ENCODE measurements at regions not wholly inside any gene's neighbourhood (a gene's known extent, or its start where the extent isn't known, plus 50 kb on each side); places are given as distances from the start of the nearest gene placed in this dataset.
"Not testable (repeated sequence)": the region's sequence is repeated elsewhere in the genome, so short reads cannot be mapped to it uniquely, and the experiment has no call there.

DNA sequence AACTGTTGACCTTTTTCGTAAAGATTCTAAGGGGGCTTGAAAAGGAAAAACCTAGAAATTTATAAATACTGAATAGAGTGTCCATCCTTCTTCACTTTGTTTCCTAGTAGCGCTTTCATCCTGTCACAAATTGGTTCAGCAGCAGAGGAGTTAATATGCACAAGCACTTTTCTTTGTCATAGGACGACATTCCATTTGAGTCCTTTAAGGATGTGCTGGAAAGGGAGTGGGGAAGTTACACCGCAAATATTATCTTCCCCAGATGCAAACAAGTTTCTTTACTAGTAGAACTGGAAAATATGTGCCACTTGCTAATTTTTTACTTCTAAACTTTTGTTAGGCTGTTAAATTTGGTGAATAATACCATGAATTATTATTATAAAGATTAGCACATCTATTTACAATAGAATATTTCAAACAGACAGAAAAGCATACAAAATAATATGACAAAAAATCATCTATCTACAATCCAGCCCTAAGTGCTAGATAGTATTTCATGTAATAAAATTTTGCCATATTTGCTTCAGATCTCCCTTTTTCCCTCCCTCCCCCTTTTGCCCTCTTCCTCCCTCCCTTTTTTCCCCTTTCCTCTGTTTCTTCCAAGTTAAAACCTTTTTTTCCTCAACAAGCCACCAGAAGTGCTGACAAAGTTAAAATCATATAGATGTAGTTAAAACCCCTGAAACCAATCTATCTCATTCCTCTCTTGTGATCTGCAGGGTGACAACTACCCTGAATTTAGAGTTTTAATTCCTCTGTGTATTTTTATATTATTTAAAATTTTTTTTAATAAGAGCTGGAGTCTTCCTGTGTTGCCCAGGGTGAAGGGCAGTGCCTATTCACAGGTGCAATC lies 50.5 kb upstream of the MAP4K3 start:
- no peak for DNase-seq

DNA sequence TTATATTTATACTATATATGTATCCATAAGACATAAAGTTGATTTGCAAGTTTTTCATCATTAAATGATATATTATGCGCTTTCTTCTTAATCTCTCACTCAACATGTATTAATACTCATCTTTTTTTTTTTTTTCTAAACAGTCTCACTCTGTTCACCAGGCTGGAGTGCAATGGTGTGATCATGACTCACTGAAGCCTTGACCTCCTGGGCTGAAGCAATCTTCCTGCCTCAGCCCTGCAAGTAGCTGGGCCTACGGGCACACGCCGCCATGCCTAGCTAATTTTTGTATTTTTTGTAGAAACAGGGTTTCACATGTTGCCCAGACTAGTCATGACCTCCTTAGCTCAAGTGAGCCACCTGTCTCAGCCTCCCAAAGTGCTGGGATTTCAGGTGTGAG lies 51.4 kb upstream of the MAP4K3 start:
- DNase-seq = peak; percentile 85

DNA sequence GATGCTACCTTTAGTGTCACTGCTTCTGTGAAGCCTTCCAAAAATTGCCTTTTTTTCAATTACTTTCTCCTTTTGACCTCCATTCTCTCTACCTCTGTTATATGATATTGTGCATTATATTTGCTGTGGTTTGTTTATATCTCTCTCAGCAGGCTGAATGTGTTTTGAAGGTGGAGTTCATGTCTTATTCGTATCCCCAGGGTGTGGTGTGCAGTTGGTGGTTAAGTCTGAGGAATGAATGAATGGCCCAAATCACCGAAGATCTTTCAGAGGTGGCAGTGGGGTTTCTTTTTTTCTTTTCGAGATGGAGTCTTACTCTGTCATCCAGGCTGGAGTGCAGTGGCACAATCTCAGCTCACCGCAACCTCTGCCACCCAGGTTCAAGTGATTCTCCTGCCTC lies 53.5 kb upstream of the MAP4K3 start:
- no peak for DNase-seq

DNA sequence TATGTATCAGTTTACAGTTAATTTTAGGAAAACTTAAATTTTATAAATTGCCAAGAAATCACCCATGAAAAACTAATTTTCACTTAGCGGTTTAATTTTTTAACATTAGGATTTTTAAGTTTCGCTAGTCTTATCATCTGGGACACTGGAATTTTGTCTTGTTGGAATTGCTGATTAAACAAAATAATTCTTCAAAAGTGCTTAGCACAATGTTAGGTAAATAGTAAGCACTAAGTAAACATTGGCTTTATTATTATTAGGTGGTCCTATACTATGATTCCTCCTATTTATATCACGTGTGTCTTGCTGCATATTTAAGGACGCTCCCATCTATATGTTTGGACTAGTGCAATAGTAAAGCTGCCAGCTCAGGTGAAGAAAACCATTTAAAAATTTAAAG lies 54.6 kb upstream of the MAP4K3 start:
- DNase-seq = no peak

DNA sequence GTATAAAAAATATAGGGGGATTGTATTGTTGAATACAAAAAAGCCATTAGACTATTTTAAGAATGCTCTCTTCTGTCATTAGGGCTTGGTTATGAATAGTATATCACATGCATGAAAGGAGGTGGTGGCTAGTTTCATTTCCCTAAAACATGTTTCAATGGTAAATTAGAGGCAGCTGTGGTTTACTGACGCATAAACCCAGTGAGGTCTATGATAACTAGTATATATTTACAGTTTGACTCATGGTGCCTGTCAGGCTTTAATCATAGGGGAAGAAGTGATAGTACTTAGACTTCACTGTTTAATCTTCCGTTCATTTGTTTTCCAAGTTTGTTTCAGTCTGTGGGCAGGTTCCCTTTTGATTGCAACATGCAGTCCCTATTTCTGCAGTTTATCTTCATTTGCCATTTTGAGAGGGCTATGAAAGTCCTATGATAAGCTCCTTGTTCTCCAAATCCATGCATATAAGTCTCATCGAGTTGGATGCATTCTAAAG lies 55.1 kb upstream of the MAP4K3 start:
- DNase-seq = peak; percentile 100

DNA sequence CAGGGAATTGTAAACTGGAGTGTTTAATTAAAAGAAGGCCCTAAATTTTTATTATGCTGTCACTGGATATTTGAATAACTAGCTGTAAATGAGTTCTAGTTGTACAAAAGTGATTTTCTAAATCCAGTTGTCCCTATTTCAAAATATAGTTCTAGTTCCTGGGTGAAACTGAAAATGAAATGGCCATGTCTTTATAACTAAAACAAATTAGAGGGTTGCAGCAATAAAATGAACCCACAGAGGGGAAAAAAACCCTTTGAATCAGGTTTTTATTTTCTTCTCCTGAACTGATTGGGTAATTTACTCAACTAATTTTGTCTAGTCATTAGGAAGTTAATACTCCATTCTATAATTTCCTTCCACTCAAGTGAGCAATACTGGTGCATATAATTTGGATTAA lies 55.6 kb upstream of the MAP4K3 start:
- peak; percentile 64 for DNase-seq

DNA sequence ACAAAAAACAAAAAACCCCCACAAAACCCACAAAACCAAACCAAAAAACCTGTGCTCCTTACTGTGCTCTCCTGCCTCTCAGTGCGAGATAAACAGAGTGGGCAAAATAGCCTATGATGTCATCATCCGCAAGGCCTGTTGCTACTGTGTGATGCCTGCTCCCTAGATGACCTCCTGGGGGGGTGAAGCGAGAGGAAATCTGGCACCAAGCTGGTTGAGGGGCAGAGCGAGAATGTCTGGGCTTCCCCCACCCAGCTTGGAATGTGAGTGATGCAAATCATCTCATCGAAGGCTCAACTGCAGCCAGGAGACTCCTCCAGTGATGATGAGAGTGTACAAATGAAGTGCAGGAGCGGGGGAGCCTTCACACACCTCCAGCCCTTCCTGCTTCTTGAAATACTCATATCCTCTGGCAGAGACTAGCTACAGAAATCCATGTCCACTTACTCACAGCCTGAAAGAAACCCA lies 57.7 kb upstream of the MAP4K3 start:
- no peak for DNase-seq

DNA sequence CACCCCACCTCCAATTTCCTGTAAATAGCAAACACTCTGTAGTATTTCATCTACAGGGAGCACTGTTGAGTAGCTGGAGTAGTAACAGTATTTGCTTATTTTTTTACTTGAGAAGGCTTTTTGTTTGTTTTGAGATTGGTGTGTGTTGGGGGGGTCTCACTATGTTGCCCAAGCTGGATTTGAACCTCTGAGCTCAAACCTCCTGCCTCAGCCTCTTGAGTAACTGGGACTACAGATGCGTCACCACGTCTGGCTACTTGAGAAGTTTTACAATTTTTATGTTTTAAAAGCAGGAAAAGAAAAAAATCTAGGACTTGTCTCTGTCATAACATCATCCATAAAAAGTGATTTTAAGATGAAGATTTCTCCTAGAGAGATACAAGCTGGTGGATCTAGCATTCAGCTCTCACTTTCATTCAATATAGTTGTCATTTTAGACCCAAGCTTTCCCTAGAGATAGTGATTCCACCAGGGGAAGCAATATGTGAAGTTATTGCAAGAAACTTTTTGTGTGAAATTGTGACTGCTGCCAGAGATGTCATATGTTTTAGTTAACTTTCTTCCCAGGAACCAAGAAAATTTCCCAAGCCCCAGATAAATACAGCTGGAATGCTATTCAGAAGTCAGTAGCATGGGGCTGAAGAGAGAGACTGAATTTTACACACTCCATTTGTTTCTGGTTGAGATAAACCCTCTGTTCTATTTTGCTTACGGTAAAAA lies 60.2 kb upstream of the MAP4K3 start:
- DNase-seq = no peak

DNA sequence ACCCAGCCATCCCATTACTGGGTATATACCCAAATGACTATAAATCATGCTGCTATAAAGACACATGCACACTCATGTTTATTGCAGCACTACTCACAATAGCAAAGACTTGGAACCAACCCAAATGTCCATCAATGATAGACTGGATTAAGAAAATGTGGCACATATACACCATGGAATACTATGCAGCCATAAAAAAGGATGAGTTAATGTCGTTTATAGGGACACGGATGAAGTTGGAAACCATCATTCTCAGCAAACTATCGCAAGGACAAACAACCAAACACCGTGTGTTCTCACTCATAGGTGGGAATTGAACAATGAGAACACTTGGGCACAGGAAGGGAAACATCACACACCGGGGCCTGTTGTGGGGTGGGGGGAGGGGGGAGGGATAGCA lies 61.1 kb upstream of the MAP4K3 start:
- not testable (repeated sequence) for DNase-seq

DNA sequence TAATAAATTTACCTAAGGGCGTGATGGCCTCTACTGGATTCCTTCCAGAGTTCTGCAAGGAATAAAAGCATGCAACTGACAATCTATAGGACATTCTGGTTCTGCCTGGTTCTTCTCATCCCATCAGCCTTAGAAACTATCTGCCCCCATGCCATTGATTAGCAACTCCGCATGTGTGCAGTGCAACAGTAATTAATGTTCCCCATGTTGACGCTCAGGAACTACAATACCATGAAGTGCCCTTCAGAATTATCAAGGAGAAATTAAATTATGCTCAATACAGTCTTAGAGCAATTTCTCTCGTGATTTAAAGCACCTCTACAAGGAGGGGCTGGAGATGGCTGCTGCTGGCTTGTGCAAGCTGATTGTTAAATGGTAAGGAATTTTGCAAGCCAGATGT lies 61.7 kb upstream of the MAP4K3 start:
- DNase-seq = no peak

DNA sequence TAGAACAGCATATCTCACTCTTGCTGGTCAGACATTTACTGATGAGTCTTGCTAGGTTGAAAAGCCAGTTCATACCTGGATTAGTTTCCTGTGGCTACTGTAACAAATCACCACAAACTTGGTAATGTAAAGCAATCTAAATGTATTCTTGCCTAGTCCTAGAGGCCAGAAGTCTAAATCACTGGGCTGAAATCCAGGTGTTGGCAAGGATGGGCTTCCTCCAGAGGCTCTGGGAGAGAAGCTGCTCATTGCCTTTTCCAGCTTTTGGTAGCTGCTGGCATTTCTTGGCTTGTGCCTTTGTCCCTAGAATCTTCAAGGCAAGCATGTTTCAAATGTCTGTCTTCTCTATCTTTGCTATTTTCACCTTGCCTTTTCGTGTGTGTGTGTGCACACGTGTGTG lies 62.3 kb upstream of the MAP4K3 start:
- no peak for DNase-seq

DNA sequence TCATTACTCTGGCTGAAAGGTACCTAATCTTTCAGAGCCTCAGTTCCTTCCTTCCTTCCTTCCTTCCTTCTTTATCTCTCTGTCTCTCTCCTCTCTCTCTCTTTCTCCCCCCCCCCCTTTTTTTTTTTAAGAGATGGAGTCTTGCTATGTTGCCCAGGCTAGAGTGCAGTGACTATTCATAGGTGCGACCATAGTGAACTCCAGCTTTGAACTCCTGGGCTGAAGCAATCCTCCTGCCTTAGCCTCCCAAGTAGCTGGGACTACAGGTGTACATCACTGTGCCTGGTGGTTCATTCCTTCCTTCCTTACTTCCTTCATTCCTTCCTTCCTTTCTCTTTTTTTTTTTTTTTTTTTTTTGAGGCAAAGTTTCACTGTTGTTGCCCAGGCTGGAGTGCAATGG lies 64.3 kb upstream of the MAP4K3 start:
- DNase-seq = no peak

DNA sequence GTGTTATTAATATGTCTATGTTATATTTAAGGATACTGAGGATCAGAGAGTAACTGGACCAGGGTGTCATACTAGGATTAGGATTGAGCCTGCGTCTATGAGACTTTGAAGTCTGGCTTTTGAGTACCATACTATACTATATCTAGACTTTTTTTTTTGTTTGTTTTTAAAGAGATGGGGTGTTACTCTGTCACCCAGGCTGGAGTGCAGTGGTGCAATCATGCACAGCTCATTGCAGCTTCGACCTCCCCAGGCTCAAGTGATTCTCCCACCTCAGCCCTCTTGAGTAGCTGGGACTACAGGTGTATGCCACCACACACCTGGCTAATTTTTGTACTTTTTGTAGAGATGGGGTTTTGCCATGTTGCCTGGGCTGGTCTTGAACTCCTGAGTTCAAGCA lies 66.2 kb upstream of the MAP4K3 start:
- no peak for DNase-seq

DNA sequence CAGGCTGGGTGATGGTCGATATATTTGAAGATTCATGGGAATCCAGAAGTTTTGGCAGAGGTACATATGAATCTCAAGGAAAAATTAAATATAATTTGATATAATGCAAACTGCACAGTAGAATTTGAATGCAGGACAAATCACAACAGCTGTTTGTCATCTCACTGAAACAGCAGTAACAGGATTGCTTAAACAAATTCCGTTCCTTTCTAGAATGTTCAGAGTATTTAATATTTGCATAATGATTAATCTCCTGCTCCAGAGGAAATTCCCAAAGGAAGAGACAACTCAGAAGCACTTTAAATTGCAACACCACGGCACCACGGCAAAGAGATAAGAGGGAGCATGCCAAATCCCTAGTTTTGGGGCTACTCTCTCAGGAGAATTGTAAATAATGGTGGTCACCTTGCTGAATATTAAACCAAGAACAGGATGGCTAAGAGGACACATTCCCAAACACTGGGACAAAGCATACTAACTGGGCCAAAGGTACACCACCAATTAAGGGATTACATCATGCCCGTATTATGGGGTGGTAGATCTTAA lies 67.8 kb upstream of the MAP4K3 start:
- DNase-seq = no peak

DNA sequence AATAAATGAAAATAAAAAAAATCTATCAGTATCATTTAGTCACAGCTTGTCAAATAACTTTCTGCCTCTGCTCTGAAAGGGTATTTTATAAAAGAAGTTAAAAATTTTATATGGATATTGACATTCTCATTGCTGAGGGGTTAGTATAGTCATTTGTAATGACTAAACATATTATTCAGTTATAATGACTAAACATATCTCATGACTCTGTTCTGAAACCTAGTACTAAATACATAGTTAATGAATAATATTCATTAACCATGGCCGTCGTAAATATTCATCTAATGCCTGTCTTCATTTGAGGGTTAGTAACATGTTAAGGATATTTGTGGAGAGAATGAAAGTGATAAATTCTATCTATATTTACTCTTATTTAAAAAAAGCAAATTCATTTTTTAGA lies 69.1 kb upstream of the MAP4K3 start:
- DNase-seq = no peak

DNA sequence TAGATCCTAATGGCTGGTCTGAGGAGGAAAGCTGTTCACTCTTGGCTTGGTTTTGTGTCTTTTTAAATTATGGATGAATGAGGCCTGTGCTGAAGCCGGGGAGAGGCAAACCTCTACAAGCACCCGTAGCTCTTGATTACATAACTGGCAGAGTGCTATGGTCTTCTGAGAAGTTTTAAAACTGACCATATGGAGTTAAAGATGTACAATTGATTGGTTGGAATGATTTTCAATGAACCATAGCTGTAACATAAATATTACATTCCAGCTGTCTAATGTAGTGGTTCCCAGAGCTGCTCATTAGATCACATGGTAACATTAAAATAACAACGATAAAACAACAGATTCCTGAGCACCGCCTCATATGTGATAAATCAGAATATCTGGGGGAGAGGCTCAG lies 71.1 kb upstream of the MAP4K3 start:
- DNase-seq = no peak

DNA sequence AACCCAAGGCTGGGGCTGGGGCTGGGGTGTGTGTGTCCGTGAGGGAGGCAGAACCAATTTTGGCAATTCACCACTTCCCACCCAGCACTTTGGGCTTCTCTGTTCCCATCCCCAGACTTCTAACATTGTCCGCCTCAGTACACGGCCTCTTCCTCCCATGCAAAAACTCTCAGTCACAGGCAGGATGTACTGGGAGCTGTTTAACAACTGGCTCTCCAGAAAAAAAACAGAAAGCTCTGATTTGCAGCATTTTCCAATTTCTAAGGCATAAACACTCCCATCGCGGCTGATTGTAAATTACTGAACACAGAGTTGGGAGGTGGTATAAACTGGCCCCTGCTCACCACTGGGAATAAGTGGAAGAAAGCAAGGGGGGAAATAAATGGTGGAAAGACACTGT lies 73.1 kb upstream of the MAP4K3 start:
- DNase-seq = no peak

DNA sequence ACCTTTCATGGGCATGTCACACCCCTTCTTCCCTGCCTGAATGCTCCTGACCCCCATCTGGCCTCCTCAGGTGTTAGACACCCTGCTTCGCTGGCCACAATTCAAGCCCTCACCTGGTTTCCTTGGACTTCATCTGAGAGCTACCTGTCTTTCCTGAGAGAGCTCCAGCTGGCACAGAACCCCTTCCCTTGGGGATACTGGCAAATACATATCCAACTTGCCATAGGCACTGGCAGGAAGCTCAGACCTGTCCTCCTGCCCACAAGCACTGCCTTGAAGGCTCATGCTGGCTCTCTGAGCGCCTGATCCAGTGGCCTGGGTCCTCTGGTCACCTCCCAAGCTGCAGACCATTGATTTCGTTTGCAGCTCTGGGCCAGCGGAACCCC lies 74.1 kb upstream of the MAP4K3 start:
- DNase-seq = no peak

DNA sequence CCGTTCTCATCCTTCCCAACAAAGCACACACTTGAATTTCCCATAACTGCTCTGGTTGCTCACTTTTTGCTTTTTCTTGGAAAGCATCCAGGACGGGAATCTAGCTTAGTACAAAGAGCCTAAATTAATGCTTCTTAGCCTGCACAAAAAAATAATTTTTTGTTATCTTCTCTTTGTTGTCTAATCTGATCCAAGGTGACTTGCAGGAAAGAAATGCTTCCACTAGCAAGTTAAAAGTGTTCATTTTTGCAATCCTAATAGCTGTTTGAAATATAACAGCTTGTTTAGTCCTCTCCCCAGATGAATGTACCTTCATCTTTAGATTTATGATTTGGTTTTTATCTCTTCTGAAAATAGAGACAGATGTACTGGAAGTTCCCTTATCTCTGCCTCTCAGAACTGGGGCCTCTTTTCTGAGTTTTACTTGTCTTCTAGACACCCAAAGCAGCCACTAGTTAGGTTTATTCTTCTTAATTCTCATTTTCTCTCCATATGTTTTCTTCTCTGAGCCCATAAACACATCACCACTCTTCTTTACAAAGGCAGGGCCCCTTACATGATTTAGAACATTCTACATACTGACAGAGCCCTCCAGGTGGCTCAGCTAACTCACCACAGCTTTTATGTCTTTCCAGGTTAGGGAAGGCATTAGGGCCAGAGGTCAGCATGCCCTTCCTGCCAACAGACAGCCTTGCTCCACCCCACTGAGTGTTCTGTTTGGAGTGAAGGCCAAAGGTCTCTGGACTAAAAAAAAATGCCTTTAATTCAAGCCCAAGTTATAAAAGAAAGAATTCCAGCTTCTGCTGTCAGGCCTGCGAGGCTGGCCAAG lies 74.7 kb upstream of the MAP4K3 start:
- DNase-seq = no peak

DNA sequence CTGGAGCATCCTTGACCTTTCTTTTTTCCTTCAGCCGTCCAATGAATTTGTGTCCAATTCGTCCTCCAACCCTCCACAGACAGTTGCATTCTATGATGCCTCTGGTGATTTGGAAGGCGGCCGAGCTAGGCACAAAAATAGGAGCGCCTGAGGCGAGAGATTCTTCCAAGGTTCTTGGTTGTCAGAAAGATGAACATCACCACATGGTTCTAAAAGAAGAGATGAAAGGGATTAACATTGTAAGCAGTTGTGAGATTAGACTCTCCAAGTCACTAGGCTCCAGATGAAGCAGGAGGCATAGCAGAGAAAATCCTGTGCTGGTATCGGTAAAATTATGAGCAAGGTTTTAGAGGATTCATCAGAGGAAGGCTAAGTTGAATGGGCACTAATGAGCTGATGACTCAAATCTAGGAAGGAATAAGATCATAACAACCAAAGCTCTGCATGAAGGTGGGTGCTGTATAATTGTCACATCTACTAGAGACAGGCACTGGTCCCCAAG lies 75.4 kb upstream of the MAP4K3 start:
- no peak for DNase-seq

DNA sequence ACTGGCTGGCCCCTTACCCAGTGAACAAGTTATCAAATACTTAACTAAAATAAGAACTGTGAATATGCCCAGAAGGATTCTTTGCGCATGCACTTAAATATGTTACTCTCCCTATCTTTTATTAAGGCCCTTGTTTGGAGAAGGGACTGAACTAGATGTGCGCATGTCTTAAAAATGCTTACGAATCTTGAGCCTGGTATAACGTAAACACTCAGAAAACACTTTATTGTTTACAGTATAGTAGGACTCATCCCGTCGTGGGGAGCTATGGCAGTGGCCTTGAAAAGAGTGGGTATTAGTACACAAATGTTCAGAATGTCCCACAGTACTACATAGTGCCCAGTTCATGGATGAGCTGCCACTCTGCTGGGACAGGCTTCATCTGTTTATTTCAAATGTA lies 75.9 kb upstream of the MAP4K3 start:
- DNase-seq = no peak

DNA sequence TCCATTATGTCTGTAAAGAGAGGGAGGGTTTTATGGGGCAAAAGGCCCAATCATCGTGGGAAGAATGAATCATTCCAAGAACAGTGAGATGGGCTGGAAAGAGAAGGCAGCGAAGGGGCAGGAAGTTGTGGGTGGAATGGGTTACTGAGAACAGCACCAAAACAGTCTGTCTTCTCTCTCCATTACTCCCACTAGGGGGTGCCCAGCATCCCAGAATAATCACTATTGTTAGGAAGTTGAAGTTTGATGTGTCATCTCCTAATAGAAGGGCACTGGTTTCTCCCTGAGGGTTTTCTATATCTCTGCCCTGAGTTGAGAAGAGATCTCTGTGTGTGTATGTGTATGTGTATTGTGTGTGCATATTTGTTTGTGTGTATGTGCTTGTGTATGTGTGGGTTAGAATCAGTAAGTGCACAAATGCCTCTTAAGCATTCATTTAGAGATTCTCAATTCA lies 76.6 kb upstream of the MAP4K3 start:
- peak; percentile 79 for DNase-seq

DNA sequence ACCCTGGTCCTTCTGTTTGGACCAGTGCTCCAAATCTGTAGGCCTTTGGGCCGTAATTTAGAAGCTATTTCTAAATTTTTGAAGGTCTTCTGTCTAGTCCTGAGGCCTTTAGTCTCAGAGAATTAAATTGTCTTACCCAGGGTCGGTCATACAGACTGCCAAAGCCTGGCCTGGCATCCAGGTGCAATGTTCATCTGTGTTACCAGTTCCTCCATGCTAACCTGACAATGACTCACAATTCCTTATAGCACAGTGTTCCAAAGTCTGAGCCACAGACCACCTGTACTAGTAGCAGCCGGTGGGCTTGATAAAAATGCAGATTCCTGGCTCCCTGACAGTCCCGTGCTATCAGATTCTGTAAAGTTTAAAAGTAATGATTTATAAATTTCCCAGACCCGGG lies 77.7 kb upstream of the MAP4K3 start:
- DNase-seq = no peak

All from MV-4-11 (cell line).